ACHN (cell line): ENCODE measurements at regions not wholly inside any gene's neighbourhood (a gene's known extent, or its start where the extent isn't known, plus 50 kb on each side); places are given as distances from the start of the nearest gene placed in this dataset.
A peak's percentile ranks its signal among the peaks of the same experiment; 100 is the strongest.
"Not testable (repeated sequence)": the region's sequence is repeated elsewhere in the genome, so short reads cannot be mapped to it uniquely, and the experiment has no call there.

ENCODE experiments used
- DNase-seq: peaks from one replicate; pipeline ENCODE4 v3.0.0-alpha.2; 2015
- in situ Hi-C: cut with HindIII; loops from 2 replicates; pipeline ENCODE4 v1.10.0; 2017; ENCODE audit warnings: low sequenced_read_pairs, low pct_ligation_motif_present, low pct_unique_long_range_greater_than_20kb

GRCh38 chr3:35078780-35079179 lies 560.5 kb upstream of the ARPP21 start:
- in situ Hi-C loops = no loop called here
- no peak for DNase-seq

- in situ Hi-C loops = no loop called here
- no peak for DNase-seq
These were observed 559.9 kb upstream of the ARPP21 start for GRCh38 chr3:35079403-35079802.

- no peak for DNase-seq
- in situ Hi-C loops = no loop called here
These were observed 557.4 kb upstream of the ARPP21 start for GRCh38 chr3:35081899-35082298.

GRCh38 chr3:35088943-35089342 lies 550.4 kb upstream of the ARPP21 start:
- in situ Hi-C loops = no loop called here
- DNase-seq = no peak

GRCh38 chr3:35114686-35115085 lies 524.6 kb upstream of the ARPP21 start:
- in situ Hi-C loops = no loop called here
- no peak for DNase-seq

- no peak for DNase-seq
- in situ Hi-C loops = no loop called here
These were observed 519.3 kb upstream of the ARPP21 start for GRCh38 chr3:35120026-35120425.

GRCh38 chr3:35137612-35138011 lies 501.7 kb upstream of the ARPP21 start:
- in situ Hi-C loops = no loop called here
- no peak for DNase-seq

- DNase-seq = no peak
- in situ Hi-C loops = no loop called here
These were observed 497.9 kb upstream of the ARPP21 start for GRCh38 chr3:35141406-35141805.

- in situ Hi-C loops = no loop called here
- no peak for DNase-seq
These were observed 495.3 kb upstream of the ARPP21 start for GRCh38 chr3:35144011-35144410.

GRCh38 chr3:35146256-35147035 lies 492.9 kb upstream of the ARPP21 start:
- in situ Hi-C loops, DNase-seq: not testable (repeated sequence)

- DNase-seq = no peak
- in situ Hi-C loops = no loop called here
These were observed 455.2 kb upstream of the ARPP21 start for GRCh38 chr3:35183927-35184675.

GRCh38 chr3:35184775-35185174 lies 454.6 kb upstream of the ARPP21 start:
- DNase-seq = no peak
- in situ Hi-C loops = no loop called here

GRCh38 chr3:35187908-35188307 lies 451.4 kb upstream of the ARPP21 start:
- in situ Hi-C loops = no loop called here
- no peak for DNase-seq

- no peak for DNase-seq
- in situ Hi-C loops = no loop called here
These were observed 444.7 kb upstream of the ARPP21 start for GRCh38 chr3:35194666-35195065.

- DNase-seq = no peak
- in situ Hi-C loops = no loop called here
These were observed 440.5 kb upstream of the ARPP21 start for GRCh38 chr3:35198857-35199256.

- in situ Hi-C loops = no loop called here
These were observed 439.3 kb upstream of the ARPP21 start for GRCh38 chr3:35200056-35200455.

GRCh38 chr3:35201211-35201610 lies 438.1 kb upstream of the ARPP21 start:
- in situ Hi-C loops = no loop called here
- DNase-seq = no peak

More at GRCh38 chr3:35200056-35200455, 439.3 kb upstream of the ARPP21 start:
- peak; percentile 59 for DNase-seq

- in situ Hi-C loops = no loop called here
- DNase-seq = no peak
These were observed 423.5 kb upstream of the ARPP21 start for GRCh38 chr3:35215525-35216500.
